OCI-LY3 (cell line): ENCODE measurements at regions not wholly inside any gene's neighbourhood (a gene's known extent, or its start where the extent isn't known, plus 50 kb on each side); places are given as distances from the start of the nearest gene placed in this dataset.

Experiments used
- CTCF ChIP-seq: fragments of 200-600, 300-600 bp; sonication (generic); IDR thresholded peaks from 2 replicates; pipeline ENCODE4 v1.5.1; 2014; ENCODE audit warnings: antibody characterized with exemption, low read length, low read depth
- EZH2phosphoT487 ChIP-seq: fragments of 200-600 bp; shearing (Covaris generic); IDR thresholded peaks from 2 replicates; pipeline ENCODE4 v1.6.1; 2018; ENCODE audit warnings: antibody characterized with exemption, mixed run types, low read depth

GRCh38 chr3:182182531-182182968, 470.8 kb downstream of the SOX2 start:
- no peak for TF ChIP-seq CTCF
- TF ChIP-seq EZH2phosphoT487, result no peak
